ENCODE measurements at regions not wholly inside any gene's neighbourhood (a gene's known extent, or its start where the extent isn't known, plus 50 kb on each side); places are given as distances from the start of the nearest gene placed in this dataset.

GRCh38 chr21:27595716-27596115 lies 628.8 kb upstream of the ADAMTS5 start:
- H3K27me3 ChIP-seq, result no peaks in the 10 kb centered on the region
- H3K4me3 ChIP-seq, result no peak overlapping the region
- no peak overlapping the region for H3K27ac ChIP-seq
- no peaks in the 10 kb centered on the region for H3K4me1 ChIP-seq
- H3K9me3 ChIP-seq, result no peaks in the 10 kb centered on the region
- TF ChIP-seq CTCF (IDR thresholded peaks at IDR 0.05) (no peak), POLR2A (IDR thresholded peaks at IDR 0.05) (no peak)
- no peak for DNase-seq
- intact Hi-C loops (cut with DNase I), result no loop called here
- H3K36me3 ChIP-seq, result no peaks in the 10 kb centered on the region
- WGBS, 2 donors, result 73 to 100% methylated on average over 1 of the region's 1 CpG

GRCh38 chr21:27590271-27590670 lies 623.4 kb upstream of the ADAMTS5 start:
- Histone ChIP-seq H3K9me3 (no peaks in the 10 kb centered on the region), H3K27ac (no peak overlapping the region), H3K36me3 (no peaks in the 10 kb centered on the region), H3K4me3 (no peak overlapping the region), H3K27me3 (no peaks in the 10 kb centered on the region), H3K4me1 (no peaks in the 10 kb centered on the region)
- intact Hi-C loops (cut with DNase I), result no loop called here
- no peak for TF ChIP-seq POLR2A (IDR thresholded peaks at IDR 0.05)
- TF ChIP-seq CTCF (IDR thresholded peaks at IDR 0.05), result no peak
- DNase-seq, result no peak
- 56 to 77% methylated on average over 4 of the region's 6 CpGs for WGBS, 2 donors

GRCh38 chr21:27589781-27590180 lies 622.9 kb upstream of the ADAMTS5 start:
- no peaks in the 10 kb centered on the region for H3K9me3 ChIP-seq
- TF ChIP-seq POLR2A (IDR thresholded peaks at IDR 0.05), result no peak
- no peak for TF ChIP-seq CTCF (IDR thresholded peaks at IDR 0.05)
- intact Hi-C loops (cut with DNase I), result no loop called here
- H3K4me1 ChIP-seq, result no peaks in the 10 kb centered on the region
- no peak overlapping the region for H3K4me3 ChIP-seq
- no peak overlapping the region for H3K27ac ChIP-seq
- WGBS, 2 donors, result 56 to 62% methylated on average over 3 of the region's 3 CpGs
- DNase-seq, result no peak
- H3K36me3 ChIP-seq, result no peaks in the 10 kb centered on the region
- H3K27me3 ChIP-seq, result no peaks in the 10 kb centered on the region

GRCh38 chr21:27586986-27587385 lies 620.1 kb upstream of the ADAMTS5 start:
- intact Hi-C loops (cut with DNase I), result no loop called here
- Histone ChIP-seq H3K4me3 (no peak overlapping the region), H3K27me3 (no peaks in the 10 kb centered on the region), H3K9me3 (no peaks in the 10 kb centered on the region), H3K27ac (no peak overlapping the region), H3K4me1 (no peaks in the 10 kb centered on the region), H3K36me3 (no peaks in the 10 kb centered on the region)
- WGBS, 2 donors, result 88 to 94% methylated on average over 10 of the region's 10 CpGs
- no peak for DNase-seq
- TF ChIP-seq CTCF (IDR thresholded peaks at IDR 0.05), result no peak
- TF ChIP-seq POLR2A (IDR thresholded peaks at IDR 0.05), result no peak

- Histone ChIP-seq H3K4me1 (no peaks in the 10 kb centered on the region), H3K27ac (no peak overlapping the region), H3K27me3 (no peaks in the 10 kb centered on the region), H3K36me3 (no peaks in the 10 kb centered on the region), H3K4me3 (no peak overlapping the region), H3K9me3 (no peaks in the 10 kb centered on the region)
- TF ChIP-seq POLR2A (IDR thresholded peaks at IDR 0.05) (no peak), CTCF (IDR thresholded peaks at IDR 0.05) (no peak)
- DNase-seq, result no peak
- WGBS, 2 donors, result 49 to 68% methylated on average over 3 of the region's 3 CpGs
- intact Hi-C loops (cut with DNase I), result no loop called here
Observed at GRCh38 chr21:27586326-27586725, 619.4 kb upstream of the ADAMTS5 start.
